Skeletal muscle cell (primary cell): ENCODE measurements at regions not wholly inside any gene's neighbourhood (a gene's known extent, or its start where the extent isn't known, plus 50 kb on each side); places are given as distances from the start of the nearest gene placed in this dataset.
A peak's percentile ranks its signal among the peaks of the same experiment; 100 is the strongest.

Source experiments
- DNase-seq: peaks from one replicate; pipeline ENCODE4 v3.0.0-alpha.2; 2010; ENCODE audit warnings: low read depth
- H3K4me3 ChIP-seq: 2 replicates; pipeline ENCODE4 v1.5.1; 2011; ENCODE audit warnings: low read depth, mild to moderate bottlenecking, control low read depth, low read length, moderate library complexity

GRCh38 chr9:129494113-129494789, 126.7 kb downstream of the C9orf50 start:
- no peak for DNase-seq
- H3K4me3 ChIP-seq, result no peak overlapping the region

GRCh38 chr9:129493706-129494047, 127.2 kb downstream of the C9orf50 start:
- no peak overlapping the region for H3K4me3 ChIP-seq

GRCh38 chr9:129493002-129493705, 127.7 kb downstream of the C9orf50 start:
- no peak overlapping the region for H3K4me3 ChIP-seq
- no peak for DNase-seq

More at GRCh38 chr9:129493706-129494047, 127.2 kb downstream of the C9orf50 start:
- DNase-seq, result no peak

GRCh38 chr9:129491487-129491855, 129.4 kb downstream of the C9orf50 start:
- no peak overlapping the region for H3K4me3 ChIP-seq
- DNase-seq, result no peak

- no peak for DNase-seq
- H3K4me3 ChIP-seq, result no peak overlapping the region
Observed at GRCh38 chr9:129490583-129491486, 130.1 kb downstream of the C9orf50 start.

- DNase-seq, result no peak
- H3K4me3 ChIP-seq, result peak overlapping the region; percentile 13
Observed at GRCh38 chr9:129489838-129490582, 130.9 kb downstream of the C9orf50 start.

- H3K4me3 ChIP-seq, result peak overlapping the region; percentile 28
- no peak for DNase-seq
Observed at GRCh38 chr9:129487658-129488483, 133.0 kb downstream of the C9orf50 start.

- no peak for DNase-seq
- H3K4me3 ChIP-seq, result no peak overlapping the region
Observed at GRCh38 chr9:129486756-129487657, 133.9 kb downstream of the C9orf50 start.

- no peak for DNase-seq
- no peak overlapping the region for H3K4me3 ChIP-seq
Observed at GRCh38 chr9:129485145-129485774, 135.6 kb downstream of the C9orf50 start.

GRCh38 chr9:129484352-129485000, 136.4 kb downstream of the C9orf50 start:
- no peak overlapping the region for H3K4me3 ChIP-seq
- DNase-seq, result no peak

- peak; percentile 85 for DNase-seq
- peak overlapping the region; percentile 13 for H3K4me3 ChIP-seq
Observed at GRCh38 chr9:129483415-129484351, 137.2 kb downstream of the C9orf50 start.

GRCh38 chr9:129482521-129483414, 138.1 kb downstream of the C9orf50 start:
- peak; percentile 77 for DNase-seq
- peak overlapping the region; percentile 38 for H3K4me3 ChIP-seq

- H3K4me3 ChIP-seq, result peak overlapping the region; percentile 38
- DNase-seq, result no peak
Observed at GRCh38 chr9:129481810-129482511, 138.9 kb downstream of the C9orf50 start.

GRCh38 chr9:129481424-129481809, 139.5 kb downstream of the C9orf50 start:
- no peak for DNase-seq
- H3K4me3 ChIP-seq, result no peak overlapping the region
